ENCODE measurements at regions not wholly inside any gene's neighbourhood (a gene's known extent, or its start where the extent isn't known, plus 50 kb on each side); places are given as distances from the start of the nearest gene placed in this dataset.
"Not testable (repeated sequence)": the region's sequence is repeated elsewhere in the genome, so short reads cannot be mapped to it uniquely, and the experiment has no call there.

DNA sequence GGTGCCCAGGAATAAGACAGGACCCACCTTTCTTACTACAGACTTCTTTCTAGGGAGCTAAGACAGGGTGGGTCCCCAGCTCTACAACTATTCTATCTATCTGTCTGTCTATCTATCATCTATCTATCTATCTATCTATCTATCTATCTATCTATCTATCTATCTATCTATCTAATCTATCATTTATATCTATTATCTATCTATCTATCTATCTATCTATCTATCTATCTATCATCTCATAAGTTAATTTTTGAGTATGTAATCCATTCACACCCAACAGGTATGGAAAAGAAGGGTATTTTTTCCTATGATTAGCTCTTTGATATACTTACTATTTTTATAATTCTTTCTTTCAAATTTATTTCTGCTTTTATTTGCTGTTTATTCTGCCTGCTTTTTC lies 55.9 kb downstream of the BAMBI start:
- intact Hi-C loops (cut with micrococcal nuclease) = no loop called here

DNA sequence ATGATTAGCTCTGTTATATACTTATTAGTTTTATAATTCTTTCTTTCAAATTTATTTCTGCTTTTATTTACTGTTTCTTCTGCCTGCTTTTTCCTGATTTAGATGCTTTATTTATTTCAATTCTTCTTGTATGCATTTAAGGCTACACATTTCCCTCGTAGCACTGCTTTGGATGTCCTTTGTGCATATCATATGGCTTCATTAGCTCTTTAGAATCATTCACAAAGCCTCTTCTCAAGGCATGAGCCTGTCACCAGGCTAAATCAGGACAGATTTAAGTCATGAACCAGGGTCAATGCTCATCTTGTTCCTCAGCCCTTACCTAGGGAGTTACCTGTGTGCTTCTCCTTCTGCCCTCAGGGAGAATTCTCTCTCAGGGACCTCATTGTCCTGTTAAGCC lies 56.3 kb downstream of the BAMBI start:
- intact Hi-C loops (cut with micrococcal nuclease) = no loop called here

DNA sequence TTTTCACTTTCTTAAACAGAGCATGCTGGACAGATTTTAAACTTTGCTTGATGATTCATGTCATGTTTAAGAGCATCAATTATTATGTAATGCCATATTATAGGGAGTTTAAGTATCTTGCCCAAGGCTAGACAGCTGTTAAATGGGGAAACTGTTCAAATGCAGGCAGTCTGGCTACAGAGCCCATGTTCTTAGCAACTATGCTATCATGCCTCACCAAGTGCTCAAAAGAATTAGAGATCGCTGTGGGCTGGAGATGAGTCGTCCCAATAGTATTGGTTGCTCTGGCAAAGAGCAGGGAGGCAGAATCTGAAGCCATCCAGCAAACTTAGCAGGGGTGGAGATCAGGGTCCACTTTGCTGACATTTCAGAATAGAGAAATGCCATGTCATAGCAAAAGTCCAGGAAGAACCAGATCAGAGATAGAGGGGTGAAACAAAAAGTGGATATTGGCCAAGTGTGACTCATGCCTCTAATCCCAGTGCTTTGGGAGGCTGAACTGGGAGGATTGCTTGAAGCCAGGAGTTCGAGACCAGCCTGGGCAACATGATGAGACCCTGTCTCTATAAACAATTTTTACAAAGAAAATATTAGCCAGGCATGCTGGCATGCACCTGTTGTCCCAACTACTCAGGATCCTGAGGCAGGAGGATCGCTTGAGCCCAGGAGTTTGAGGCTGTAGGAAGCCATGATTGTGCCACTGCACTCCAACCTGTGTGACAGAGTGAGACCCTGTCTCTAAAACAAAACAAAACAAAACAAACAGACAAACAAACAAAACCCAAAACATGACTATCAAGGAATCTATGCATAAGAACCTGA lies 57.8 kb downstream of the BAMBI start:
- intact Hi-C loops (cut with micrococcal nuclease) = no loop called here

DNA sequence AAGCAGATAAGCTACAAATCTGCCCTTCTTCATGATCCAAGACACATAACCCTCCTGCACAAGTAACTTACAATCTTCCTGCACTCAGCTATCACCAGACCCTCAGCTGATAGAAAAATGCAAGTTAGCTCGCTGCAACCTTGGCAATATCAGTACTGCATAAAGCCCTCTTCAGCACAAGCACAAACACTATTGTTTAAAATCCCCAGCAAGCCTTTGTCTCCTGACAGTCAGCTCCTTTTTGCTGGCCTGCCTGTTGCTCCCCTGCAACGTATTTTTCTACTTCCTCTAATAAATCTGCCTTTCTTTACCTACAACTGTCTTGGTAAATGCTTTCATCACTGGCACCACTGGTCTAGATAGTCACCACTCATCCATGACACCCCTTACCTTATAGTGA lies 59.8 kb downstream of the BAMBI start:
- intact Hi-C loops (cut with micrococcal nuclease) = no loop called here

DNA sequence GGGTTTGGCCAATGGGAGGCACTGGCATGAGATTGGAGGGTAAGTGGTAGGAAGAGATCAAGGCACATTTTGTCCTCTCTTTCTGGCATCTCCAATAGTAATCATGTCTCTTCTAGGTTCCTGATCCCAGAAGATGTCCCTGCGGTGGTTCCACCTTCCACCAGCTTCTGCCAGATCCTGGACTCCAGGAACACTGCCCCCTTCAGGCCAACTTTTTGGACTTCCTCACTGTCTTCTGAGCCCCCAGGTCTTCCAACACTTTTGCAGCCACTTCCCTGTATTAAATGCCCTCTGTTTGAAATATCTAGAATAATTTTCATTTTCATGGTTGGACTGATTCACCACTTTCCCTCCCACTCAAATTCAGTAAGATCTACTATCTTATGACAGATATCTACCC lies 60.9 kb downstream of the BAMBI start:
- intact Hi-C loops (cut with micrococcal nuclease) = no loop called here

DNA sequence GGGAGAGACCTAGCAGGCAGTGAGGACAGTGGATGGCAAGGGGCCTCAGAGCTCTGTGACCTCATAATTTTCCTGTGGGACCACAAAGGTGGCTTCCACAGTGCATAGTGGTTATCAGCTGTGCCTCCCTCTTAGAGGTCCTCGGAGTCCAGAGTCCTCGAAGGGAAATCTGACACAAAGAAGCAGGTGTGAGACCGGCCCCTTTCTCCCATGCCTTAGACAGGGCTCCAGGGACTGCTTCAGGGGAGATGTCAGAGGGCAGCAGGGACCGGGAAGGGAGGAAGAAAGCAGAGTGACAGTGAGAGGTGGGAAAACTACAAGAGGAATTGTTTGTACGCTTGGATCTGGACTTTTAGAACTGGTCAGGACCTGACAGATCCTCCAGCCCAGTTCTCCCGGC lies 66.3 kb downstream of the BAMBI start:
- intact Hi-C loops (cut with micrococcal nuclease) = no loop called here

DNA sequence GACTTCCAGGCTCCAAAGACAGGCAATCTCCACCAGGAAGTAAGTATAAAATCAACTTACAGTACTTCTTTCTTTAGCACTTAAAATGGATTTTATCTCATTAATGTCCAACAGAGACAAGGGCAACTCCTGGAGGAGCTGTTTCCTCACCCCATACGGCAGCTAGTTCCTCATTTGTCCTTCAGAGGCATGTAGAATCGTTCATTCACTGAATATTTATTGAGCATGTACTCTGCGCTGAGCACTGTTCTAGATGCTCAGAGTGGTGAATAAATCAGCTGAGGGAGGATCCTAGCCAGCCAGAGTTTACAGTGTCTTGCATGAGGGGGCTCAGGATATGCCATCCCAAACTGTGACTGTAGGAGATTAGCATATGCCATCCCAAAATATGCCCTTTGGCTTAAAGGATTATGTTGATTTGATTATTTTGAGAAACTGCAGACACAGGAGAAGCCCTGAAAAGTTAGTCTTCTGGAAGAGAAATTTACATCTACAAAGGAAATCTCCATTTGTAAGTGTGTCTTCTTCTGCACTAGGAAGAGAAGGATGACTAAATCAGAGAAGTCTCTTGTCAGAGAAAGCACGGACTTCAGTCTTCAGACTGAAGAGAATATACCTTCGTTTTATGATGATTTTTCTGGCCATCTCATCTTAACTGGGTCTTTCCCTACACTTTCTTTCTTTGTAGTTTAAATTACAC lies 66.9 kb downstream of the BAMBI start:
- intact Hi-C loops (cut with micrococcal nuclease) = no loop called here

DNA sequence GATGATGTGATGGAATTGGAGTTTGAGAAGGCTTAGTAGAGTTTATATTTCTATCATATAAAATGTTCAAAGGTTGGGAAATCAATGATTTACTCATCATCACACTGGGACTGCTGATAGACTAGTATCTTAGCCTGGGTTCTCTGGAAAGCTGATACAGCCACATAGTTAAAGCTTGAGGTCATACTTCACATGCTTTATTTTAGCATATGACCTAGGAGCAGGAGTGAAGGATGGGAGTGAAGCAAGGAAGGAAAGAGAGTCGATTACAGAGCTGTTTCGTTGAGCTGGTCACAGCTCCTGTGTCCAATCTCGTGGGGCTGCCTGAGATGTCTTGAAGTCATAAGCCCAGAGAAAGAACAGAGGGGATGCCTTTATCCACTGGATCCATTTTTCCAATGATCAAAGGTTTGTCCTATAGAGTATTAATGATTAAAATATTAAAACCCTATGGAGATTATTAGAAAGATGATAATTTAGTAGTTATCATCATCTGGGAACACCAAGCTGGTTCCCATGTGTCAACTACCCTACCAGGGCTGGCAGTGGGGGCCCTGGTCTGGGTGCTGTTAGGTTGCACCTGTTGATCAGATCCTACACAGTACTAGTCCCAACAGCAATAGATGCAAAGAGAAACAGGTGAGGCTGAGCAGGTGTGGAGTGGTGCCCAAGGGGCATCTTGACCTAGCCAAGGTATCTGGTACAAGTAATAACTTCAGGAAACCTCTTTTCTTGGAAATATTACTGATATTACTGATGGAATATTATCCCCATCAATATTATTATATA lies 77.8 kb downstream of the BAMBI start:
- intact Hi-C loops (cut with micrococcal nuclease) = no loop called here

DNA sequence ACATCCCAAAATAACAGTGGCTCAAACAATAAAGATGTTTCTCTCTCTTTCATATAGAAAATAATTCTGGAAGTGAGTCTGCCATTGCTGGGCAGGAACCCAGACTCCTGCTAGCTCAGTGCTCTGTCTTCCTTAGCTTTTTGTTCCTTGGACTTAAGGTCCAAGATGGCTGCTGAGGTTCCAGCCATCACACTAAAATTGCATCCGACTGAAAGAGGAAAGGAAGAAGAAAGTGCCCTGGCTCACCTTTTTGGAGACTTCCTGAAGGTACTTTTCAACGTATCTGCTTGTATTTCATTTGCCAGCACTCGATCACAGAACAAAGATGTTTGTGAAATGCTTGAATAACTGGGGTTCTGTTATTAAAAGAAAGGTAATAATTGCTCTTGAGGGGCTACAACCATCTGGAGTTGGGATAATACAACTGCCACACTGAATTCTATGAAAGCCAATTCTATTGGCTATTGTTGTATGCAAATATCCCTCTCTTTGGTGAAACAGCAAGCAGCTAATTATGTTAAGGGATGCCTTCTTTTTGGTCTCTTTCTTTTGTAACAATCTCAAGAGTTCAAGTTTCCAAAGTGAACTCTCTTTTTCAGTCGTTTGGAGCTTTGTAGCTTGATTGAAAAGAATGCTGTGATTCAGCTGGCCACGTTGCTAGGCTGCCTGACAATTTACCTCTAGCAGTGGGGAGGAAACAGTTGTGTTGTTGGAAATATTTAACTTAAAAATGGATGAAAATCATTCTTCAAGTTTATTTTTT lies 83.9 kb downstream of the BAMBI start:
- intact Hi-C loops (cut with micrococcal nuclease) = no loop called here

DNA sequence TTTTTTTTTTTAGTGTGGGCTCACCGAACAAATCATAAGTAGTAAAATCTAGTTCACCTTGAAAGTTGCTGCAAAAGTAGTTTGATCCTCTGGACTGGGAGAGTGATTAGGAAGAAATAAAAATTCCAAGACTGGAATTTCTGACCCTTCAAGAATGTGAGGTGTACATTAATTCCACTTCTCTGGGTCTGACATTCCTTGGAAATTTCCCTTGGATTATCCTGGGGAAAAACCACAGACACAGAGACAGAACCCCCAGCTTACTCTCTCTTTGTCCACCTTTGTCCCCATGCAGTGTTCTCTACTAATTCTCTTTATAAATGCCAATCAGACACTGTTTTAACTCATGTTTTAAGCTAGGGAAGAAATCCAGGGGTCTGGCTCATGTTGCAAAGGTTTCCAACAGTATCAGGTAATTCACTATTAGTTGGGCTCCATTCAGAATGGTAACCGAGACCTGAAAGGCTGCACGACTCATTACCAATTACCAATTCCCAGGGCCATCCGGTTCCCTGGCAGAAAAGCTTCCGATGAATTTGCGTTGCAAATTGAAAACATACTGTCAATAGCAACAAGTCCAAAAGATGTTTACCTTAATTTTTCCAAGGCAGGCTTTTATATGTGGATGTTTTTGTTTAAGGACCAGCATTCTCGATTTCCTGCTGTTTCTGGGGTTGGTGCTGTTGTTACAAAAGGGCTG lies 86.3 kb downstream of the BAMBI start:
- intact Hi-C loops (cut with micrococcal nuclease) = no loop called here

DNA sequence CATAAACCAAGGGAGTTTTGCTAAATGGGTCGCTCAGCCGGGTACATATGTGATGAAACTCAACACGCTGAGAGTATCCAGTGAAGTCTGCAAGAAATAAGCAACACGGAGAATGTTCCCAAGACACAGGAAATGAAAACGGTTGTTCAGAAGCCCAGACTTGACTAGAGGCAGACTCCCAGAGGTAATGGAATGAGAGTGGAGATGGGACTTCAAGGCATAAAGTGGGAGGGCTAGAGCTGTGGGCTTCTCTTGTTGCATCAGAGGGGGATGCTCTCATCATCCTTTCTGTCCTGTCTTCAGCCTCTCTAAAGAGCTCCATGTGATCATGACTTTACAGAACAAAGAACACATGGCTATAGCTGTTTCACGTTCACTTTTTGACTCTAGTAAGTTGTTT lies 88.3 kb downstream of the BAMBI start:
- intact Hi-C loops (cut with micrococcal nuclease) = no loop called here

DNA sequence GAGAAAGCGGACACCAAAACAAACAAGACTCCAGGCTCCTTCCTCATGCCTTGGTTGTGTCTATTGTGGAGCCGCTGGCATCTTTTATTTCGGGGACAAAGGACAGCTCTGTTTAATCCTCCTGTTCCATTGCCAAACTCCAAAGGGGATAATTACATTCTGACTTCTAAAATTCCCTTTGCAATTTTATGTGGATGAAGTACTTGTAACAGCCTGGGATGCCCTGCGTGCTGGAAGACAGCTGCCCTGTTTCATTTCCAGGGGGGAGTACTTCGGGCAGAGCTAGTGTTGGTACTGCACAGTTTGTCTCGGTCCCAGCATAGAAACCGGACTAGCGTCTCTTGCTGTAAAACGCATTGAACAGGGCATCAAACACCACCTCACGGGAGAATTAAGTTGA lies 90.9 kb downstream of the BAMBI start:
- intact Hi-C loops (cut with micrococcal nuclease) = no loop called here

DNA sequence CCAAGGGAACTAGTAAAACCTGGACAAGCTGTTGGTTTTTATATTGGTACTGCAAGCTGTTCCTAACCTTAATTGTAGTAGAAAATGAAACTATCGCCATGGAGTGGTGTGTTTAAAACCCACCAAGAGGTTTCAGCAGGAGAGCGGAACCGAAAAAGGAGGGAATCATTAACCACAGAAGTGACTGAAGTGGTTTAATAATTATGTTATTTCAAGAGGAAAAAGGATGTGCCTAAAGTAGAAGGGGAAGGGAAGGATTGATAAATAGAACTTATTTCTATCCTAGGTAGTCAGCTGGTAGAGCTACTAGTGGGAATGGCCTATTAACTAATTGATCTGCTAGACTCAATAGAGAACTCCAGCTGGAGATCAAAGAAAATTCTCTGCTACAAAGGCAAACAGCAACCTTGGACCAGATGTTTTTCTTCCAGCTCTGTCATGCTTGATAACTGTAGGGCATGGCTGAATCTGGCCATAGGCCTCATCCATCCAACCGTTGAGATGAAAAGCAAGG lies 91.8 kb downstream of the BAMBI start:
- intact Hi-C loops (cut with micrococcal nuclease) = no loop called here

DNA sequence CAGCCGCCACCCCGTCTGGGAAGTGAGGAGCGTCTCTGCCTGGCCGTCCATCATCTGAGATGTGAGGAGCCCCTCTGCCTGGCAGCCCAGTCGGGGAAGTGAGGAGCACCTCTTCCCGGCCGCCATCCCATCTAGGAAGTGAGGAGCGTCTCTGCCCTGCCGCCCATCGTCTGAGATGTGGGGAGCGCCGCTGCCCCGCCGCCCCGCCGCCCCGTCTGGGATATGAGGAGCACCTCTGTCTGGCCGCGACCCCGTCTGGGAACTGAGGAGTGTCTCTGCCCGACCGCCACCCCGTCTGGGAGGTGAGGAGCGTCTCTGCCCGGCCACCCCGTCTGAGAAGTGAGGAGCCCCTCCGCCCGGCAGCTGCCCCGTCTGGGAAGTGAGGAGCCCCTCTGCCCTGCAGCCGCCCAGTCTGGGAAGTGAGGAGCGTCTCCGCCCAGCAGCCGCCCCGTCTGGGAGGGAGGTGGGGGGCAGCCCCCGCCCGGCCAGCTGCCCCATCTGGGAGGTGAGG lies 94.3 kb downstream of the BAMBI start:
- intact Hi-C loops (cut with micrococcal nuclease) = not testable (repeated sequence)

DNA sequence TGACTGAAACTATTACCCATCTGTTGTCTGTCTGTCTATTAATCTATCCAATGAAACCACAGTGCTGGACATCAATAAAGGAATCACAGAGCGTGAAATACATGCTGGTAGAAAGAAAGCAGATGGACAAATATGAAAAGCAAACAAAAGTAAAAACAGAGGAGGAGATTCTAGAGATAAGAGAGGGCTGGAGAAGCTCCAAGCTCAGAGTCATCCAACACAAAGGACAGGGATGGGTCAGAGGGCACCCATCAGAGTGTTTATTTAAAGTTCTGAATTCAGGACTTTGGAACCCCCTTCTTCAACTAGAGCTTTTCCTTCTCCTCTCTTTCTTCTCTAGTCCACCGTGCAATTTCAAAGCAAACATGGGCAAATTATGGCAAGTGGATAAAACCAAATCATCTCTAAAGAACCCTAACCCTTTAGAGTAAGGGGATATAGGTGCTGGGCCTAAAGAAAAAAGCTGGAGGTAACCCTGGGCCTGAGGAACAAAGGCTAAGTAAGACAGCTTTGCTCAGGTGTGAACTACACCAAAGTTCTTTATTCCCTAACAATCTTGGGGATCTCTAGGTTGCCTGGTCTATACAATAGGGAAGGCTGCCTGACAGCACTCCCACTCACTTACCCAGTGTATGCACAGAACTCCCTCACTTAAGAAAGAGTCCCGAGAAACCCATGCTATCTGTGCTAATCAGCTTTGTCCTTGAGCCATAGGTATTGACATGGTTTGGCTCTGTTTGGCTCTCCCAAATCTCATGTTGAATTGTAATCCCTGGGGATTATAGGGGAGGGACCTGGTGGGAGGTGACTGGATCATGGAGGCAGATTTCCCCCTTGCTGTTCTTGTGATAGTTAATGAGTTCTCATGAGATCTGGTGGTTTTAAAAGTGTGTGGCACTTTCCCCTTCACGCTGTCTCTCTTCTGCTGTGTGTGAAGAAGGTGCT lies 97.0 kb downstream of the BAMBI start:
- intact Hi-C loops (cut with micrococcal nuclease) = no loop called here

DNA sequence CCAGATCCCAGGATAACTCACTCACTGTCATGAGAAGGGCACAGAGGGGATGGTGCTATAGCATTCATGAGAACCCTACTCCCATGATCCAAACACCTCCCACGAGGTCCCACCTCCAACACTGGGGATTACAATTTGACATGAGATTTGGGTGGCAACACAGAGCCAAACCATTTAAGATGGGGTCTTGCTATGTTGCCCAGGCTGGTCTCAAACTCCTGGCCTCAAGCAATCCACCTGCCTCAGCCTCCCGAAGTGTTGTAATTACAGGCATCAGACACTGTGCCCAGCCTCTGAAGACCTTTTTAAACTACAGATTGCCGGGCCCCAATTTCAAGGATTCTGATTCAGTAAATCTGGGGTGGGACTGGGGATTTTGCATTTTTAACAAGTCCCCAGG lies 98.5 kb downstream of the BAMBI start:
- intact Hi-C loops (cut with micrococcal nuclease) = no loop called here

DNA sequence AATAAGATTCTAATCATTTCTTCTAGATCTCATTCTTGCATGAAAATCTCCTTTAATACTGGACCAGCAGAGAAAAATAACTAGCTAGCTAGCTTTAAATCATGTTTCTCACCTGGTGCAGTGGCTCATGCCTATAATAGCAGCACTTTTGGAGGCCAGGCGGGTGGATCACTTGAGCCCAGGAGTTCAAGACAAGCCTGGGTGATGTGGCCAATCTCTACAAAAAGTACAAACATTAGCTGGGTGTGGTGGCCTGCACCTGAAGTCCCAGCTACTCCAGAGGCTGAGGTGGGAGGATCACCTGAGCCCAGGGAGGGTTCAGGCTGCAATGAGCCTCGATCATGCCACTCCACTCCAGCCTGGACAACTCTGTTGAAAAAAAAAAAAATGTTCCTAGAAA lies 99.2 kb downstream of the BAMBI start:
- intact Hi-C loops (cut with micrococcal nuclease) = no loop called here

DNA sequence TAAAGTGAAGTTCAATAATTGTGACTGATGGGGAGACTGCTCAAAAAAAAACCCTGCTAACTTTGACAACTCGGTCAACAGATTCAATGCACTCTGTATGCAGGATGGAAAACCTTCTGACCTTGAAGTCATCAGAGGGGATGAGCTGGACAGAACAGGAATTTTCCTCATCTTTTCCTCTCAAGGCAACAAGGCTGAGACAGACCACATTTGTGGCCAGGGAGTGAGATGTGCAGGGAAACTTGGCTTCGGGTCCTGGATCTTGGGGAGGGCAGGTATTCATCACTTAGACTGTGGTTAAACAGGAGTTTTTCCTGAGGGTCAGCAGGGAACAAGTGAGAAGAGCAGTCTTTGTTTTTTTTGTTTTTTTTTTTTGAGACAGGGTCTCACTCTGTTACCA lies 100.6 kb downstream of the BAMBI start:
- intact Hi-C loops (cut with micrococcal nuclease) = no loop called here

DNA sequence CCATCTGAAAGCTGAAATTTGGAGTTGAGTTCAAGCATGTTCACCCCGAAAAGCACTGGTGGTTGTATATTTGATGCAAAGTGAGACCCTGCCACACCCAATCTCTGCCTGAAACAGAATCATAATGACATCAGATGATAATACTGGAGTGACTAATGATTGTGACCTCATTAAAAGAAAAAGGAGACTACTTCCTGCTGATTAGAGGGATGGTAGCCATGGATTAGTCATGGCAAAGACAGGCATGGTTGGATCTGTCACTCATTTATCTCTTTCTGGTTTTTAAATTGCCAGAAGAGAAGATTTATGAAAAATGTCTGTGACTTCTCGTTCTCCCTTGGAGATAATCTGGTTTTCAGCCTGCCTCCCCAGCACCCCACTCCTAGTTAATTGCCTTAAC lies 101.2 kb downstream of the BAMBI start:
- intact Hi-C loops (cut with micrococcal nuclease) = no loop called here

All from T-helper 1 cell treated with Interleukin-12 subunit alpha and Interleukin-12 subunit beta and Interleukin-4 antibody, amounts not matched to agents 30 ng/mL and 1 ng/mL, for 36 hours (primary cell).